OCI-LY7 (cell line): ENCODE measurements at regions not wholly inside any gene's neighbourhood (a gene's known extent, or its start where the extent isn't known, plus 50 kb on each side); places are given as distances from the start of the nearest gene placed in this dataset.

Source experiments
- EZH2phosphoT487 ChIP-seq: fragments of 200-600 bp; sonication (generic); IDR thresholded peaks from 2 replicates; pipeline ENCODE4 v1.6.1; 2018; ENCODE audit warnings: low read depth, borderline replicate concordance, mild to moderate bottlenecking, mixed run types, antibody characterized with exemption, low read length, moderate library complexity, mixed read lengths
- TF ChIP-seq, protein P1 (sequence below): fragments of 200-600 bp; sonication (generic); conservative IDR thresholded peaks from 2 replicates; pipeline ENCODE4 v1.5.1; 2014; ENCODE audit warnings: mild to moderate bottlenecking, antibody characterized with exemption, low read length, moderate library complexity, mixed read lengths

DNA sequence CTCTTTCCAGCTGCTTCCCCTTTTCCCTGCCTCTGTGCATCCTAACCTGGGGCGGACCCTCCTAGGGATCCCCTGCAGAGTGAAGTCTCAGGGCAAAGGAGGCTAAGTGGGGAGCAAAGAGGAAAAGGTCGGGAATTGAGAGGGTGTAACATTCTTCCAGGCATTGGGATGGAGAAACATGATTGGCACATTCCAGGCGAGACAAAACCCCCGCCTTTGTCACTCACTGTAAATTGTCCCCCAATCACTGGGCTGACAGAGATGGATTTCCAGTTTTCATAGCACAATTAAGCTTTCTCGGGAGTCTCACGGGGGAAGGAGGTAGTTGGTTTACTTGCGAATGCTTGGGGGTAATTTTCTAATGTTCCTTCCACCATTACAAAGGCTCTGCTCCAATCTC, 74.9 kb downstream of the MIAT start:
- TF ChIP-seq, protein P1, sequence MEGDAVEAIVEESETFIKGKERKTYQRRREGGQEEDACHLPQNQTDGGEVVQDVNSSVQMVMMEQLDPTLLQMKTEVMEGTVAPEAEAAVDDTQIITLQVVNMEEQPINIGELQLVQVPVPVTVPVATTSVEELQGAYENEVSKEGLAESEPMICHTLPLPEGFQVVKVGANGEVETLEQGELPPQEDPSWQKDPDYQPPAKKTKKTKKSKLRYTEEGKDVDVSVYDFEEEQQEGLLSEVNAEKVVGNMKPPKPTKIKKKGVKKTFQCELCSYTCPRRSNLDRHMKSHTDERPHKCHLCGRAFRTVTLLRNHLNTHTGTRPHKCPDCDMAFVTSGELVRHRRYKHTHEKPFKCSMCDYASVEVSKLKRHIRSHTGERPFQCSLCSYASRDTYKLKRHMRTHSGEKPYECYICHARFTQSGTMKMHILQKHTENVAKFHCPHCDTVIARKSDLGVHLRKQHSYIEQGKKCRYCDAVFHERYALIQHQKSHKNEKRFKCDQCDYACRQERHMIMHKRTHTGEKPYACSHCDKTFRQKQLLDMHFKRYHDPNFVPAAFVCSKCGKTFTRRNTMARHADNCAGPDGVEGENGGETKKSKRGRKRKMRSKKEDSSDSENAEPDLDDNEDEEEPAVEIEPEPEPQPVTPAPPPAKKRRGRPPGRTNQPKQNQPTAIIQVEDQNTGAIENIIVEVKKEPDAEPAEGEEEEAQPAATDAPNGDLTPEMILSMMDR: no peak
- TF ChIP-seq EZH2phosphoT487: no peak
